Heart left ventricle (tissue), 13 donors: ENCODE measurements at regions not wholly inside any gene's neighbourhood (a gene's known extent, or its start where the extent isn't known, plus 50 kb on each side); places are given as distances from the start of the nearest gene placed in this dataset.

Experiments used
- POLR2A ChIP-seq, 2 donors: fragments of 450-650 bp; IDR thresholded peaks; one replicate each; pipeline ENCODE4 v1.6.1; 2017; ENCODE audit warnings: antibody characterized with exemption in 2 of 2, mild to moderate bottlenecking in 2 of 2, moderate library complexity in 2 of 2
- TF ChIP-seq, protein P1 (sequence below), 12 donors: fragments of 200-600 bp; sonication (generic) in 4 of 12; IDR thresholded peaks; one replicate each; pipeline versions ENCODE4 v1.5.0 to v1.8.0; 2018 to 2022; ENCODE audit warnings: antibody characterized with exemption in 12 of 12, mild to moderate bottlenecking in 5 of 12
- donor health status: ischemic (EF 13 %, LVEDD 7.1; RV severe dilation, severe dysfunction).
- donor health status: DM: no; HTN: yes; CAD: no.
- donor health status: DM: no; HTN: no; CAD: no.
- donor health status: ischemic (EF 25% LVEDD 6.9; RV normal size, moderate dysfunction).
- donor health status: ischemic (EF 25% LVEDD 5.7; RV mildly dilated, moderate dysfunction).
- donor health status: ischemic (EF 35%, LVEDD 5.7; RV mildly dilated, moderate dysfunction).
- donor health status: nonischemic (EF 11% LVEDD 7.7; RV severe dilation, severe dysfunction).
- donor health status: DM: yes; HTN: yes; CAD: no.
- donor health status: PGD.
- donor health status: ischemic (EF 29% LVEDD 5.4; RV normal size, mild dysfunction).
- donor health status: nonischemic (EF 23%, LVEDD 6.1; RV moderate dilation, normal function).

DNA sequence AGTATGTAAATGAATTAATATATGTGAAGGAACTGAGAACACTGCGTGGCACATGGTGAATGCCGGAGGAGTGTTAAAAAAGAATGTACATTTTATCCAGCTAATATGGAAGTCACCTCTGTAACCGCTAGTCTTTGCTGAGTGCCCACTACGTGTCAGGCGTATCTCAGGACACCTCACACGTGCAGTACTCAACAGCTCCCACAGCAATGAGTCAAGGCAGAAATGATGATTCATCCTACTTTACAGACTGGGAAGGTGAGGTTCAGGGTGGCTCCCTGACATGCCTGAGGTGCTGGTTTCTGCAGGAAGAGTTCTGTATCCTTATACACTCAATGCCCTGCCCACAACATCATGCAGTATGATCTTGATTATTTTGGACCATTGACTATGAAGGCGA lies 487.0 kb downstream of the HAPSTR1 start:
- TF ChIP-seq, protein P1, sequence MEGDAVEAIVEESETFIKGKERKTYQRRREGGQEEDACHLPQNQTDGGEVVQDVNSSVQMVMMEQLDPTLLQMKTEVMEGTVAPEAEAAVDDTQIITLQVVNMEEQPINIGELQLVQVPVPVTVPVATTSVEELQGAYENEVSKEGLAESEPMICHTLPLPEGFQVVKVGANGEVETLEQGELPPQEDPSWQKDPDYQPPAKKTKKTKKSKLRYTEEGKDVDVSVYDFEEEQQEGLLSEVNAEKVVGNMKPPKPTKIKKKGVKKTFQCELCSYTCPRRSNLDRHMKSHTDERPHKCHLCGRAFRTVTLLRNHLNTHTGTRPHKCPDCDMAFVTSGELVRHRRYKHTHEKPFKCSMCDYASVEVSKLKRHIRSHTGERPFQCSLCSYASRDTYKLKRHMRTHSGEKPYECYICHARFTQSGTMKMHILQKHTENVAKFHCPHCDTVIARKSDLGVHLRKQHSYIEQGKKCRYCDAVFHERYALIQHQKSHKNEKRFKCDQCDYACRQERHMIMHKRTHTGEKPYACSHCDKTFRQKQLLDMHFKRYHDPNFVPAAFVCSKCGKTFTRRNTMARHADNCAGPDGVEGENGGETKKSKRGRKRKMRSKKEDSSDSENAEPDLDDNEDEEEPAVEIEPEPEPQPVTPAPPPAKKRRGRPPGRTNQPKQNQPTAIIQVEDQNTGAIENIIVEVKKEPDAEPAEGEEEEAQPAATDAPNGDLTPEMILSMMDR (IDR thresholded peaks at IDR 0.05) = no peak
- no peak for TF ChIP-seq POLR2A (IDR thresholded peaks at IDR 0.05)
